ENCODE measurements at regions not wholly inside any gene's neighbourhood (a gene's known extent, or its start where the extent isn't known, plus 50 kb on each side); places are given as distances from the start of the nearest gene placed in this dataset.

- TF ChIP-seq POLR2A (IDR thresholded peaks at IDR 0.05) (no peak), CTCF (IDR thresholded peaks at IDR 0.05) (no peak)
Measured at GRCh38 chr2:35298493-35298892, 1057.1 kb upstream of the CRIM1 start.
